Astrocyte (in vitro differentiated cells and primary cell): ENCODE measurements at regions not wholly inside any gene's neighbourhood (a gene's known extent, or its start where the extent isn't known, plus 50 kb on each side); places are given as distances from the start of the nearest gene placed in this dataset.

Experiments used
- CTCF ChIP-seq: IDR thresholded peaks from 2 replicates; pipeline ENCODE4 v1.5.1; 2011; ENCODE audit warnings: low read depth, mild to moderate bottlenecking, inconsistent platforms, low read length, moderate library complexity; ENCODE audit not compliant: insufficient read depth
- EZH2 ChIP-seq: IDR thresholded peaks from 2 replicates; pipeline ENCODE4 v1.6.1; 2012; ENCODE audit warnings: mild to moderate bottlenecking, low read length, inconsistent platforms; ENCODE audit not compliant: insufficient read depth

GRCh38 chr5:6905423-6905822, 192.2 kb downstream of the TENT4A start:
- TF ChIP-seq CTCF = no peak
- no peak for TF ChIP-seq EZH2
